Endothelial cell of umbilical vein (primary cell): ENCODE measurements at regions not wholly inside any gene's neighbourhood (a gene's known extent, or its start where the extent isn't known, plus 50 kb on each side); places are given as distances from the start of the nearest gene placed in this dataset.

Experiments used
- BruUV-seq: library from RNA; stranded (reverse); fragments of 400-500 nt; replicated peaks from 2 replicates; lab custom pipeline; 2021; lab: Mats Ljungman, UMichigan
- CTCF ChIA-PET: fragments of 300-600, 350-600 bp; sonication (Branson Sonifier 250); formaldehyde crosslinking; loops from one replicate; lab custom pipeline; 2021; ENCODE audit warnings: antibody characterized with exemption, inconsistent platforms; lab: Charles Lee
- POLR2A ChIA-PET: fragments of 300-600, 350-600 bp; sonication (Branson Sonifier 250); formaldehyde crosslinking; loops from one replicate; lab custom pipeline; 2021; ENCODE audit warnings: antibody characterized with exemption, inconsistent platforms; lab: Charles Lee
- DNase-seq: peaks from one replicate; pipeline ENCODE4 v3.0.0-alpha.2; 2011; ENCODE audit warnings: low read depth, low spot score
- FAIRE-seq: peaks from 2 replicates; lab custom pipeline; 2011; peaks lifted over from hg19 to GRCh38; lab: Jason Lieb, UNC
- H2AFZ ChIP-seq: 2 replicates; pipeline ENCODE4 v1.6.0; 2012; ENCODE audit warnings: low read depth, low read length, control low read depth, inconsistent platforms
- H3K27ac ChIP-seq: 2 replicates; pipeline ENCODE4 v1.5.1; 2011; ENCODE audit warnings: low read depth, mild to moderate bottlenecking, control low read depth, low read length, moderate library complexity; ENCODE audit not compliant: insufficient read depth
- H3K27me3 ChIP-seq, 2 experiments: 2 replicates each; pipeline versions ENCODE4 v1.6.0 to v1.6.1; 2011; ENCODE audit warnings: low read length in 2 of 2, mixed read lengths in 1 of 2; ENCODE audit not compliant: control insufficient read depth in 2 of 2, insufficient read depth in 2 of 2
- H3K36me3 ChIP-seq, 2 experiments: 2 replicates in 1 of 2; 3 replicates in 1 of 2; pipeline ENCODE4 v1.5.1; 2011; ENCODE audit warnings: low read length in 2 of 2, mild to moderate bottlenecking in 1 of 2, moderate library complexity in 1 of 2; ENCODE audit not compliant: control insufficient read depth in 2 of 2, insufficient read depth in 2 of 2; ENCODE audit errors: extremely low read depth in 1 of 2
- H3K4me1 ChIP-seq: 3 replicates; pipeline ENCODE4 v1.5.1; 2011; ENCODE audit warnings: mild to moderate bottlenecking, low read length; ENCODE audit not compliant: control insufficient read depth, insufficient read depth; ENCODE audit errors: extremely low read depth
- H3K4me2 ChIP-seq: 2 replicates; pipeline ENCODE4 v1.6.1; 2011; ENCODE audit warnings: low read length, control low read depth, mixed read lengths; ENCODE audit not compliant: insufficient read depth
- H3K4me3 ChIP-seq, 3 experiments: fragments of 200-600 bp in 1 of 3; sonication (generic), shearing (Covaris generic) in 1 of 3; replicated peaks in 1 of 3; 2 replicates each; pipeline ENCODE4 v1.5.1; 2011 to 2016; ENCODE audit warnings: control low read depth in 3 of 3, low read length in 3 of 3, mild to moderate bottlenecking in 2 of 3, inconsistent platforms in 1 of 3, low read depth in 1 of 3, moderate library complexity in 1 of 3; ENCODE audit not compliant: insufficient read depth in 1 of 3
- H3K79me2 ChIP-seq: 2 replicates; pipeline ENCODE4 v1.6.0; 2012; ENCODE audit warnings: low read length, inconsistent platforms; ENCODE audit not compliant: control insufficient read depth, insufficient read depth
- H3K9ac ChIP-seq: replicated peaks from 2 replicates; pipeline ENCODE3; 2011; ENCODE audit warnings: low read length, control low read depth; ENCODE audit not compliant: insufficient read depth; ENCODE audit errors: extremely low read depth
- H3K9me1 ChIP-seq: replicated peaks from 3 replicates; pipeline ENCODE4 v1.6.0; 2011; ENCODE audit warnings: mild to moderate bottlenecking, low read length; ENCODE audit not compliant: control insufficient read depth, insufficient read depth; ENCODE audit errors: extremely low read depth
- H3K9me3 ChIP-seq: replicated peaks from 2 replicates; pipeline ENCODE4 v1.5.1; 2012; ENCODE audit warnings: low read length, inconsistent platforms; ENCODE audit not compliant: control insufficient read depth, insufficient read depth
- H4K20me1 ChIP-seq: replicated peaks from 2 replicates; pipeline ENCODE3; 2011; ENCODE audit warnings: mild to moderate bottlenecking, low read length; ENCODE audit not compliant: control insufficient read depth, insufficient read depth; ENCODE audit errors: extremely low read depth
- CTCF ChIP-seq, 2 donors: IDR thresholded peaks; 1 replicate in 1 of 2; 2 replicates in 1 of 2; pipeline ENCODE4 v1.5.1; 2011; ENCODE audit warnings: low read length in 2 of 2, mild to moderate bottlenecking in 2 of 2, moderate library complexity in 2 of 2, control low read depth in 1 of 2, inconsistent platforms in 1 of 2, low read depth in 1 of 2; ENCODE audit not compliant: insufficient read depth in 1 of 2; ENCODE audit errors: extremely low read depth in 1 of 2
- EZH2 ChIP-seq: IDR thresholded peaks from 2 replicates; pipeline ENCODE4 v1.6.1; 2012; ENCODE audit warnings: borderline replicate concordance, low read depth, mild to moderate bottlenecking, moderate library complexity, low read length, inconsistent platforms; ENCODE audit not compliant: severe bottlenecking
- FOS ChIP-seq: IDR thresholded peaks from 2 replicates; pipeline ENCODE4 v1.6.1; 2011; ENCODE audit warnings: mild to moderate bottlenecking, low read length, moderate library complexity, borderline replicate concordance; ENCODE audit not compliant: insufficient read depth
- GATA2 ChIP-seq: IDR thresholded peaks from 2 replicates; pipeline ENCODE4 v1.7.0; 2011; ENCODE audit warnings: low read depth, mild to moderate bottlenecking, moderate library complexity, mixed read lengths, low read length; ENCODE audit not compliant: insufficient read length, insufficient read depth
- JUN ChIP-seq: IDR thresholded peaks from 2 replicates; pipeline ENCODE4 v1.6.1; 2011; ENCODE audit warnings: borderline replicate concordance, low read depth; ENCODE audit not compliant: insufficient read length, insufficient read depth
- MAX ChIP-seq: IDR thresholded peaks from 2 replicates; pipeline ENCODE4 v1.6.1; 2011; ENCODE audit not compliant: insufficient read depth, insufficient read length
- MYC ChIP-seq: IDR thresholded peaks from one replicate; pipeline ENCODE4 v1.6.1; 2011; ENCODE audit warnings: mild to moderate bottlenecking, low read depth, low read length
- POLR2A ChIP-seq: IDR thresholded peaks from 2 replicates; pipeline ENCODE4 v1.6.1; 2012; ENCODE audit warnings: low read depth, mild to moderate bottlenecking, control low read depth, low read length
- POLR2AphosphoS5 ChIP-seq: IDR thresholded peaks from 2 replicates; pipeline ENCODE4 v1.6.1; 2012; ENCODE audit warnings: low read depth, mild to moderate bottlenecking, control low read depth, low read length, moderate library complexity; ENCODE audit not compliant: insufficient read depth
- dilution Hi-C: fragments of 300-500 bp; cut with MboI; formaldehyde crosslinking; loops from one replicate; pipeline ENCODE4 v1.15.0; 2019; ENCODE audit warnings: low sequenced_read_pairs; ENCODE audit not compliant: extremely low pct_ligation_motif_present
- intact Hi-C: fragments of 100-400 bp; cut with micrococcal nuclease; formaldehyde crosslinking; loops from one replicate; pipeline ENCODE4 v1.10.0; 2022

- DNase-seq: no peak
Observed at GRCh38 chr5:81826128-81826527, 75.2 kb upstream of the SSBP2 start.

More at GRCh38 chr5:81826128-81826527, 75.2 kb upstream of the SSBP2 start:
- no peak overlapping the region for H3K27ac ChIP-seq
- no peaks in the 10 kb centered on the region for H3K79me2 ChIP-seq
- dilution Hi-C loops: no loop called here
- ChIA-PET CTCF (no interaction called here), POLR2A (no interaction called here)
- H3K36me3 ChIP-seq: no peaks in the 10 kb centered on the region
- no peak for FAIRE-seq
- TF ChIP-seq CTCF (IDR thresholded peaks at IDR 0.05; ENCODE audit: extremely low read depth in 1 of 2, insufficient read depth in 1 of 2, low read depth in 1 of 2, low read length in 2 of 2) (no peak), JUN (no peak), MAX (no peak), EZH2 (no peak), FOS (no peak), MYC (no peak), POLR2A (no peak), GATA2 (no peak), POLR2AphosphoS5 (no peak)
- H3K9me1 ChIP-seq: no peaks in the 10 kb centered on the region
- H3K9me3 ChIP-seq: no peaks in the 10 kb centered on the region
- no TSS peak for BruUV-seq
- H3K4me1 ChIP-seq: no peaks in the 10 kb centered on the region
- no peak overlapping the region for H3K4me3 ChIP-seq
- H3K9ac ChIP-seq: no peak overlapping the region
- peaks cover 0 to 1% of the 10 kb centered on the region in 2 experiments for H3K27me3 ChIP-seq
- no peaks in the 10 kb centered on the region for H4K20me1 ChIP-seq
- no peak overlapping the region for H2AFZ ChIP-seq
- intact Hi-C loops: no loop called here
- H3K4me2 ChIP-seq: no peak overlapping the region
